ENCODE measurements at regions not wholly inside any gene's neighbourhood (a gene's known extent, or its start where the extent isn't known, plus 50 kb on each side); places are given as distances from the start of the nearest gene placed in this dataset.

- DNase-seq = no peak
Measured at GRCh38 chr3:30170681-30171438, 435.5 kb upstream of the TGFBR2 start.

- DNase-seq = no peak
Measured at GRCh38 chr3:30174357-30174756, 432.0 kb upstream of the TGFBR2 start.

GRCh38 chr3:30180310-30181177 is 425.9 kb upstream of the TGFBR2 start:
- no peak for DNase-seq

GRCh38 chr3:30181178-30181465 is 425.3 kb upstream of the TGFBR2 start:
- no peak for DNase-seq

GRCh38 chr3:30181581-30181980 is 424.8 kb upstream of the TGFBR2 start:
- no peak for DNase-seq

- no peak for DNase-seq
Measured at GRCh38 chr3:30183421-30183820, 423.0 kb upstream of the TGFBR2 start.

- DNase-seq = no peak
Measured at GRCh38 chr3:30184091-30184810, 422.1 kb upstream of the TGFBR2 start.

GRCh38 chr3:30185872-30186271 is 420.5 kb upstream of the TGFBR2 start:
- no peak for DNase-seq

- DNase-seq = no peak
Measured at GRCh38 chr3:30186741-30187219, 419.6 kb upstream of the TGFBR2 start.

- no peak for DNase-seq
Measured at GRCh38 chr3:30187366-30187765, 419.0 kb upstream of the TGFBR2 start.

GRCh38 chr3:30188713-30189112 is 417.7 kb upstream of the TGFBR2 start:
- DNase-seq = peak; percentile 40

GRCh38 chr3:30189900-30190299 is 416.5 kb upstream of the TGFBR2 start:
- DNase-seq = no peak

- no peak for DNase-seq
Measured at GRCh38 chr3:30193625-30194044, 412.8 kb upstream of the TGFBR2 start.

GRCh38 chr3:30195352-30195751 is 411.0 kb upstream of the TGFBR2 start:
- DNase-seq = no peak

GRCh38 chr3:30198162-30198561 is 408.2 kb upstream of the TGFBR2 start:
- no peak for DNase-seq

GRCh38 chr3:30199096-30199759 is 407.2 kb upstream of the TGFBR2 start:
- DNase-seq = peak; percentile 8

- DNase-seq = no peak
Measured at GRCh38 chr3:30199855-30200254, 406.5 kb upstream of the TGFBR2 start.

GRCh38 chr3:30201715-30202114 is 404.7 kb upstream of the TGFBR2 start:
- no peak for DNase-seq

GRCh38 chr3:30203301-30203700 is 403.1 kb upstream of the TGFBR2 start:
- no peak for DNase-seq

GRCh38 chr3:30204126-30204525 is 402.3 kb upstream of the TGFBR2 start:
- DNase-seq = no peak

- DNase-seq = no peak
Measured at GRCh38 chr3:30206051-30206450, 400.4 kb upstream of the TGFBR2 start.

- no peak for DNase-seq
Measured at GRCh38 chr3:30221619-30222018, 384.8 kb upstream of the TGFBR2 start.

GRCh38 chr3:30222441-30222840 is 384.0 kb upstream of the TGFBR2 start:
- DNase-seq = no peak

All from NCI-H774 (cell line).